SU-DHL-6 (cell line): ENCODE measurements at regions not wholly inside any gene's neighbourhood (a gene's known extent, or its start where the extent isn't known, plus 50 kb on each side); places are given as distances from the start of the nearest gene placed in this dataset.

Experiments
- EZH2phosphoT487 ChIP-seq: fragments of 200-600 bp; sonication (generic), shearing (Covaris generic); conservative IDR thresholded peaks from 2 replicates; pipeline ENCODE4 v1.6.1; 2018; ENCODE audit warnings: mild to moderate bottlenecking, antibody characterized with exemption, low read length, moderate library complexity, mixed read lengths
- TF ChIP-seq, protein P1 (sequence below): fragments of 200-600 bp; sonication (generic); IDR thresholded peaks from one replicate; pipeline ENCODE4 v1.5.1; 2017; ENCODE audit warnings: antibody characterized with exemption, mild to moderate bottlenecking, low read length, moderate library complexity; ENCODE audit not compliant: insufficient read depth, poor library complexity, severe bottlenecking

DNA sequence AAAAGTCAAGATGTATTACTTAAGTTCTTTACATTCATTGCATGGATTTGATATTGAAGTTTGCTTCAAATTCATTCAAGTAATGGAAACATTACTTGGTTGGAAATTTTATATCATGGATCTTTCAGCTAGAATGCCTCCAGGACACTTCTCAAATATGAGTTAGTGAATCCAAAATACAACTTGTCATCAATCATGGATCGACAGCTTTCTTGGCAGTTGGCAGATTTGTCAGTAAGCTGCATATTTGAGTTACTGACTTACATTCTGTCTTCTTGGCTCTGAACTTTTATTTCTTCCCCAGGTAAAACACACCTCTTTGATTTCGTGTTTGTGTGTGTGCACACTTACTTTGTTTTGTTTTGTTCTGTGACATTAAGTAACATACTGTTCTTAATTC is 1171.1 kb downstream of the TAF11L14 start:
- TF ChIP-seq, protein P1, sequence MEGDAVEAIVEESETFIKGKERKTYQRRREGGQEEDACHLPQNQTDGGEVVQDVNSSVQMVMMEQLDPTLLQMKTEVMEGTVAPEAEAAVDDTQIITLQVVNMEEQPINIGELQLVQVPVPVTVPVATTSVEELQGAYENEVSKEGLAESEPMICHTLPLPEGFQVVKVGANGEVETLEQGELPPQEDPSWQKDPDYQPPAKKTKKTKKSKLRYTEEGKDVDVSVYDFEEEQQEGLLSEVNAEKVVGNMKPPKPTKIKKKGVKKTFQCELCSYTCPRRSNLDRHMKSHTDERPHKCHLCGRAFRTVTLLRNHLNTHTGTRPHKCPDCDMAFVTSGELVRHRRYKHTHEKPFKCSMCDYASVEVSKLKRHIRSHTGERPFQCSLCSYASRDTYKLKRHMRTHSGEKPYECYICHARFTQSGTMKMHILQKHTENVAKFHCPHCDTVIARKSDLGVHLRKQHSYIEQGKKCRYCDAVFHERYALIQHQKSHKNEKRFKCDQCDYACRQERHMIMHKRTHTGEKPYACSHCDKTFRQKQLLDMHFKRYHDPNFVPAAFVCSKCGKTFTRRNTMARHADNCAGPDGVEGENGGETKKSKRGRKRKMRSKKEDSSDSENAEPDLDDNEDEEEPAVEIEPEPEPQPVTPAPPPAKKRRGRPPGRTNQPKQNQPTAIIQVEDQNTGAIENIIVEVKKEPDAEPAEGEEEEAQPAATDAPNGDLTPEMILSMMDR: no peak
- no peak for TF ChIP-seq EZH2phosphoT487
